Activated effector memory CD4-positive, alpha-beta T cell treated with anti-CD3 and anti-CD28 coated beads, Interleukin-2, amount 50 U/mL, for 16 hours (primary cell): ENCODE measurements at regions not wholly inside any gene's neighbourhood (a gene's known extent, or its start where the extent isn't known, plus 50 kb on each side); places are given as distances from the start of the nearest gene placed in this dataset.

ENCODE experiments used
- DNase-seq: peaks from one replicate; pipeline ENCODE4 v3.0.0-alpha.2; 2020

DNA sequence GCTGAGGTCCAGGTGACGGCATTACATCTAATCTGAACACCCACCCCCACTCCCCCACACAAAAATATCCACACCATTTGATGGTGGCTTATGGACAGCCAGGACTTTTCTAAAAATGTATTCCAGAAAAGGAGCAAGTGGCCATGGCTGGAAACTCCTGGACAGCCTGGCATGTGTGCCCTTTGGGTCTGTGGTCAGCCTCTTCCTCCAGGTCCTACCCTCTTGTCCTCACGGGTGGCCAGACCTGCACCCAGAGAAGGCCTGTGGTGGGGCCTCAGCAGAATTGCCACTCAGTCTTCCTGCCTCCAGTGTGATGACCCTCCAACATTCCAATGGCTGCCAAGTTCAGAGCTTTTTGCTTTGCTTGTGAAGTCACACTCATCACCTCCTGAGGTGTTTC lies 600.6 kb downstream of the AJAP1 start:
- DNase-seq = no peak

DNA sequence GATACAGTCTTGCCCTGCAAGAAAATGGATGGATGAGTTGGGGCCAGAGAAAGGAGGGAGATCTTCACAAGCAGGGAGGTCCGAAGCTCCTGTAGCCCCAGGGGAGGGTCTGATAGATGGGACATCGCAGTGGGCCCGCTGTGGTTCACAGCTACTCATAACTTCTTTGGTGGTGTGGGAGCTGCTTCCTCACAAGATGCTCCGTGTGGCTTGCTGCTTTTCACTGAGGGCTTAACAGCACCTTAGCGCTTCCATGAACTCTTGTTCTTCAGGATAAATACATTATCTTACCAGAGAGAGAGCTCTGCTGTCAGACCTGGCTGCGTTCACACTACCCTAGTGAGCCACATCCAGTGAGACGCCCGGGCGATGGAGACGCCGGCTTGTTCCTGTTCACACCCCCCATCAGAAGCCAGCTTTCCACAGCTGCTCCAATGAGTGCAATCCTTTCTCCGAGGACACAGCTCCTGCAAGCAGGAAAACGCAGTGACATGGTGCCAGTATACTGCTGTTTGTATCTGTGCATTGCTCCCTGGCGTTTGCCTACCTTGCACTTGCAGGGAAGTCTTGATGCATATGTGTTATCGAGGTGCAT lies 599.8 kb downstream of the AJAP1 start:
- DNase-seq = no peak

DNA sequence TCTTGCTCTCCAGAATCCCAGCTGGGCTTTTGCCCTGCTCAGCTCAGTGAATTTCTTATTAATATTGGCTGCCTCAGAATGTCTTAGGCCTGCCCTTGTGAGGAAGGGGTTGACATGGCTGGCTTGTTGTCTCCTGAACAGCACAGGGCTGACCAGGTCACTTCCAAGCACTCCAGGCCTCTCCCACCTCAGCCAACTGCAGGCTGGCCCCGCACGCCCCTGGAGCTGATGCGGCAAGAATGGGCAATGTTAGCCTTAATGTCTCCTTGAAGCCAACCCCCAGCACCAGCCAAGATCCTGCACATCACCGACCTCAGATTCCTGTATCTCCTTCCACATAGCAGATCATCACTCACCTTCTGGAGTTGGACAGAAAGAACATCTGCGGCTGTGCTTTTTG lies 598.6 kb downstream of the AJAP1 start:
- no peak for DNase-seq

DNA sequence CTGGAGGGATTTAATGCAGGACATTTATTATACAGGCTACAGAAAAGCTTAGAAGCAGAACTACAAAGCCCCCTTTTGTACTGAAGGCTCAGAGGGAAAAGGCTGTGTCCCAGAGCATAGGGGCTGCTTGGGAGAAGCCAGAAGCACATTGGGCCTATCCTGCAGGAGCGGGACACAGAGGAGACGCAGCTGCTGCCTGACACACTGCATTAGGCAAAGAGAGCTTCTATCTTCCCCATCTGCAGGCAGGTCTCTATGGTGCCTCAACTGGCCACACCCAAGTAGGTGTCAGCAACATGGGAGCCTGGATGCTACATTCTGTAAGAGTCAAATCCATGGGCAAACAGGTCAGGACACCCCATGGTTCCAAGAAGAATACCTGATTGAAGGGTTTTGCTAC lies 595.9 kb downstream of the AJAP1 start:
- DNase-seq = no peak

DNA sequence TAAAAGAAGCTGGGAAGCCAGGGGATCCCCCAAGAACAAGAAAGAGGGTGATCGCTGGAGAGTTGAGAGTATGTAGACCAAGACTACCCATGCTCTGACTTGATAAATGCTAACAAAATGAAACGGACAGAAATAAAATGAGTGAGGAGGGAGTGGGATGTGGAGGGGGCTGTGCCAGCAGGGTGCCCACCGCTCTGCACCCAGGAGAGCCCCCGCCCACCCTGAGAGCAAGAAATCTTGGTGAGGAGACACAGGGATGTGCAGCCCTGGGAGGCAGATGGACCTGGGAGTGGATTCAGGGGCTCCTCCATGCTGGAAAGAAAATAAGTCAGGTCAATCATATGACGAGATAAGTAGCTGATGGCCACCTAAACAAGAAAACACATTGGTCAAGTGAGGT lies 590.9 kb downstream of the AJAP1 start:
- DNase-seq = no peak

DNA sequence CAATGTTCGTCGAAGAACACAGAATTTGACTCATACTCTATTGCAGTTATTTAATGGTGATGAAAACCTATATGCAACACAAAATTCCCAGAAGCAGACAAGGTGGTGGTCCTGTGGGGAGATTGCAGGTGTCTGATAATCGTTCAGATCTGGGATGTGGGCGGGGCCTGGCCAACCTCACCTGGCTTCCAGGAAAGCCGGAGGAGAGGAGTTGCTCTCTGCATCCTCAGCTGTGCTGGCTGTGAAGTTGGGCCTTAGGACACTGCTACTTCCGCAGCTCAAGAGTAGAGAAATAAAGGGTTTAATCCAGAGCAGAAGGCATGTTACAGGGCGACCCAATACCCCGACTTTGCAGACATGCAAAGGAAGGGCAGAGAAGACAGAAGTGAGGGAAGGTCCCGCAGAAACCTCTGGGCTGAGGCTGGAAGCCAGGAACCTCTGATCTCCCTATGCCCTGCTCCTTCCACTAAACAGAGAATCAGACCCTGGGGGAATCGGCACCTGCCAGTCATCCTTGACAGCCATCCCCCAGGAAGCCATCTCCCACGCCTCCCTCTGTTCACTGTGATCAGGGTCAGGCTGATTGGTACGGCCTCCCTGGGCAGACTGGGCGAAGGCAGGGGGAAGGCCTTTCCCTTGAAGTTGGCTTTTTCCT lies 590.3 kb downstream of the AJAP1 start:
- DNase-seq = no peak

DNA sequence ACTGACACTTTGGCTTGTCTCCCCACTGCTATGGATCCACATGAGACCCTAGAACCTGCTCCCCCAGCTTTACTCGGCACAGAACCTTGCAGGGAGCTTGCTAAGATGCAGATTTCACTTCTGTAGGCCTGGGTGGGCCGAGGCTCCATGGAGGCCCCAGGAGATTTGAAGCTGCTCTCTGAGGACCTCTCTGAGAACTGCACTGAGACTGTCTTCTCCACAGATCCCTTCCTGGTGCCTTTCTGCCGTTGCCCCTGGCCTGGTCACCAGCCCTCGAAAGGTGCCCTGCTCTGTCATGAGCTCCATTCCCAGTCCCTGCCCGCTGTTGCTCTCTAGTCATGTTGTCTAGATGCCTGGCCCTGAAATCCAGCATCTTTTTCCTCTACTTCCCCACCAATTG lies 588.4 kb downstream of the AJAP1 start:
- DNase-seq = no peak

DNA sequence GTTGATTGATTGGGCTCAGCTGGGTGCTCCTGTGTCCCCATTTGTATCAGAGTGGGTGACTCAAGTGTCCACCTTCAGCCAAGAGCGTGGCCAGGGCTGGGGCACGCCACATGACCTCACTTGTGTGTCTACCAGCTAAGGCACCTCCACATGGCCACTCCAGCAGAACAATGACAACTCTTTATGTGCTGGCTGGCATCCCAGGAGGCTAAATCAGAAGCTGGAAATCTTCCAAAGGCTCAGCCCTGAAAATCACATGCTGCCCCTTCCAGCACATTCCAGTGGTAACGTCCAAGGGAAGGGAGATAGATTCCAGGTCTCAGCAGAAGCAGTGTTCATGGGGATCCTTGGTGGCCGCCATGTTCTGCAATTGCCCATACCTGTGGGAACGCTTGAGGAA lies 585.5 kb downstream of the AJAP1 start:
- no peak for DNase-seq

DNA sequence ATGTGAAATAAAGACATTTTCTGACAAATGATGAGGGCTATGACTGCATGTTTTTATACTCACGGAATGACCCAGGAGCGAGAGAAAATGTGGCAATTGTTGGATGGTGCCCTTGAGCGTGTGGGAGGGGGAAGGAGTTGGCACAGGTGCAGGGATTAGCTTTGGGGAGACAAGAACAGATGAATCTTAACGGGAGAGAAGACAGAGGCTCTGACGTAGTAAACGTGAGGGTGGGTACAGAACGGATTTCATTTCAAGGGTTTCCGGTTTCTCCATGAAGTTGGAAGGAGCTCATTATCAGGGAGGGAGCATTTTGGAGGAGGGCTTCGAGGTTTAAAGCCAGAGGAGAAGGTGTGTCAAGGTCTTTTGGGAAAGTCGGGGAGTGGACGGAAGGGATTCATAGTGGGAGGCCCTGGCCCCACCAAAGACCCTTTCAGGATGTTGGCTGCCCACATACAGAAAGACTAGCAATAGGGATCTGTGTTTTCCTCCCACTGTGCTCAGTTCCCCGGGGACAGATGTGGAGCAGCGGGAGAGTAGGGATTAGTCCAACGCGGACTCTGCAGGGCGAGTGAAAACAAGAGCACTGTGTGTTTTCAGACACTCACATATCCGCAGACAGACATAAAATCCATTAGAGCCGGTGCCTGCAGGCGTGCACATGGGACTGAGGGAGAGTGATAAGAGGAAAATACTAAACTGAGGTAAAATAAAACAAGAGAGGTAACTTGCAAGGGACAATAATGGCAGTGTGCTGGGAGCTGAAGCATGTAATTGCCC lies 584.1 kb downstream of the AJAP1 start:
- no peak for DNase-seq

DNA sequence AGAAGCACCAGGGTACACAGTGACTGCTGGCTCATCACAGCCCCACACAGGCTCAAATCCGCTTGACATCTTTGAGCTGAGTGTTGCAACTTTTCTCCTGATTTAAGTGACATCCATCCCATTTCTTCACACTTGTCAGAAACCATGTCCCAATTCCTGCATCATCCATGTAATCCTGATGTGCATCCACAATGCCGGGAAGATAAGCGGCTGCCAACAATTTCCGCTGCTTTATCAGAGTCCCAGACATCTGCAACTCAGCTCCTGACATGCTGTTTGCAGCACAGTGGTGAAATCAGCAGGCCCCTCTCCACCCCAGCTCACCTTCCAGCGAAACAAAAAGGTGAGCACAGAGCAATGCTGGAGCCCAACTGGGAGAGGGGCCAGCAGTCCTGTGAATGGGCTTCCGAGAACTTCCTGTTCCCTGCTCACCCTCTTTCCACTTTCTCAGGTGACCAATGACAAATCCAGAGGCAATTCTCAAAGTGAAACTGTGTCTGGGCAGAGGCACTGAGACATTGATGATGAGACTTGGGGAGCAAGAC lies 581.0 kb downstream of the AJAP1 start:
- DNase-seq = no peak

DNA sequence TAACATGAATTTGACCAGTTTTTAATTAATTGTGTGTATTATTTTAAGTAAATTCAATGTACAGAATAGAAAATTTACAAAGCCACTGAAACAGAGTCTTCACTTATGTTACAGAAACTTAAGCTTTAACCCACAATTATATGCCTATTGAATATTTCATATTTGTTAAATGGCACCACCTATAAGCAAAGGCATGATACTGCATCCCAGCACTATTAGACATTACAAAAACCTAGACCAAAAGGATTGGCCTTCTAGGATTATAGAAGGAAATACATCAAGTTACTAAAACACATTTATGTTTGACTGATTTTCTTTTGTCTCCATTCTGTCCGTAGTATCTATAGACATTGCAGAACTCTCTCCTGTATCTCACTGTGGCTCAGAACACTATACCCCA lies 578.1 kb downstream of the AJAP1 start:
- no peak for DNase-seq

DNA sequence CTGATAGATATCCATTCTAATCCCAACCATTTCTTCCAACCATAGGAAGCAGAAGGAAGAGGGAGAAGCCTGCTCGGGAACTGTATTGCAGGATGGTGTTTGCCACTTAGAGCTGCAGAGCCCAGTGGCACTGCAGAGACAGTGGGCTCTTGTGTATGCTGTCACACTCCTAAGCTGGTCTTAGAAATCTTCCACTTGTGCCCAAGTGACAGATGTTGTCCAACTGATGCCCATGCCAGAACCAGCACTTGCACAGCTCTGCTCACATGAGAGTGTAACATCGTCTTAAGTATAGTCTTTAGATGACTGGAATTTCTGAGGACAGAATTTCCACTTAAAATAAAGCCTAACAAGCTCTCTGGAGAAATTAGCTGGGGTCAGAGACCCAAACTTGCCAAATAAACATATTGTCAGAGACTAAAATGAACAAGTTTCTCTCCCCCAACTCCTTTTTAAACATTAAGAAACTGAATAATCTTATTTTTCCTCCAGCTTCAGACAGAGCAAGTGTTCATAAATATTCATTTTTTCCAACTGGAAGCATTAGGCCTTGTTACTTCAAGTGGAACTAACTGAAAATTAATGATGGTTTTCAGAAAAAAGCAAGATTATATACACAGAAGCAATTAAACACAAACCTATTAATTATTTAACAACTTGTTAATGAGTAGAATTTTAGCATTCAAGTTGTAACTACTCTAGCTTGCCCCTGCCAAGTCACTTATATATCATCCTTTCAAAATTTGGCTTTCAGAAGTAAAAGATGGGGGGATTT lies 577.3 kb downstream of the AJAP1 start:
- no peak for DNase-seq

DNA sequence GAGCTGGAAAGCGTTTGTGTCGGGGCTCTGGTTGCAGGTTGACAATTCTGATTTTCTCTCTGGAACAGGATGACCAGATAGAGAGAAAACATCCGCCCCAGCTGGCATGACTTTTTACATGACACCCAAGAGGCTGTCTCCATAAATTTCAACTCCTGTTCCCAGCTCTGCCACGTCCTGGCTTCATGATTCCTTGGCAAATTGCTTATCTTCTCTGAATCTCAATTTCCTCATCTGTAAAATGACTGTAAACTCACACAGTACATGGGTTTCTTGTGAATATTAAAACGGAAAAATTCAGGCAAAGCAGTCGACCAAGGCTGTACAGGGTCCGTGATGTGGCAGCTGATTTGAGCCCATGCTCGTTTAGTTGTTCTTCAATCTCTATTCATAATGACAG lies 572.7 kb downstream of the AJAP1 start:
- DNase-seq = no peak

DNA sequence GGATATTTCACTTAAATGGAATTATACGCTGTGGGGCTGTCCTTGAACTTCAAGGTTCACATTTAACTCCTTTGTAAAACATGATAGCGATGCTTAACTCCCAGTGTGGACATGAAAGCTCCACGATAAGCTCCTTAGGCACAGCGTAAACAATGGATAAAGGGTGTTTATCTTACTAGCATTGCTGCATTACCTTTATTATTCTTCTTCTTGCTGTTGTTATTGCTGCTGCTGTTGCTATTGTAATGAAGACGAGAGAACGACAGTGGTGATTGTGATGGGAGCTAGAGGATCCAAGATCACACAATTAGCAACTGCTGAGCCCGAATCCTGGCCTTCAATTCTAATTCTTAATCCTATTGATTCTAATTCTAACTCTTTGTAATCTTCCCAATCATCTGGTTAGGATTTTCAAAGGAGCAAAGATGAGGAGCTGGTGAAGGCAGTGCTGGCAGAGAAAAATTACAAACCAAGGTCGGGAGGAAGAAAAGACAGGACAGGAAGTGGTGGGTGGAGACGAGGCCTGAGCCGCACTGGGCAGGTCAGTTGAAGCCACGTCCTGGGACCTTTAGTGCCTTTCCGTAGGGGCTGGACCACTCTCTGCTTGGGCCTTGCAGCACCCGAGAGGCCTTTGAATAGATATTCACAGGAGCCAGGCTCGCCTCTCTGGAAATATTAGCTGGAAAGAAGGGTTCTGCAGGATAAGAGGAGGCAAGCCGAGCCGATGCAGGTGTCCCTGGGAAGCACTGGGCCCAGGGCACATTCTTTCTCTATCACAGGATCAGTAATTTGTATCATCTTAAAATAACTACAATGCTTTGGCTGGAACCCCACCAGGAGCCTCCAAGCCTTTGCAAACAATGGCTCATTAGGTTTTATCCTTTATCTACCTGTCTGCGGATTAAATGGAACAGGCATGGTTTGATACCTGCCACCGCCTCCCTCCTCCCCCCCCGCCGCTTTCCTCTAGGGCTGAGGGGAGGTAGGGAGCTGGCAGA lies 571.6 kb downstream of the AJAP1 start:
- no peak for DNase-seq

DNA sequence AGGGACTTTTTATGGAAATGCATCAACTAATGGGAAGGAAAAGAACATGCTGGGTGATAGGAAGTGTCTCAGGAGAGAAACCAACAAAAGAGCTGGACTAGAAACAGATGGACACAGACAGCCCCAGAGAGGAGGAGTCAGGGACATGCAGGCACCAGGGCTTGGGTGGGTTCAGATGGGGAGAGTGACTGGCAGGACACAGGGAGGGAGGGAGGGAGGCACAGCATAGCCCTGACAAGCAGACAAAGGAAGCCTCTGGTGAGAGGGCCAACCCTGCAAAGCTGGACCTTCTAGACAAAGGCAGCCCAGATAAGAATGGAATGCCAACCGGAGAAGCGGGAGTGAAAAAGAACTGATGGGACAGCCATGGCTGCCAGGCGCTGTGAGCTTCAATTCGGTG lies 568.8 kb downstream of the AJAP1 start:
- DNase-seq = no peak

DNA sequence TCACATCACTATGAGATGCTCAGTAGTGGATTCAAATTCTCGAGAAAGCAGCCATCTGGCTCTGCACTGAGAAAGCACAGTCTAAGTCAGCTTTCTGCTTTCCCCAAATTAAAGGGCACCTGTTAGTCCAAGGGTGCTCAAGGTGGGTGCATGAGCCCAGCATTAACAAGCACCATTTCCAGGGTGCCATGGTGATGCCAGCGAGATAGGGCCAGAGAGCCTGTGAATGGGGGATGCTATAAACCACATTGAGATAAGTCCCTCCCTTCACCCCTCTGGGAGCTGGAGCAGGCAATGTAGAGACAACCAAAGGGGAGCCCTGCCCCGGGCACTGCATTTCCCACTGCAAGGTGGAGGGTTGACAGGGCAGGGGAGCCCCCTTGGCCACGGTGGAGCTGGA lies 568.2 kb downstream of the AJAP1 start:
- no peak for DNase-seq

DNA sequence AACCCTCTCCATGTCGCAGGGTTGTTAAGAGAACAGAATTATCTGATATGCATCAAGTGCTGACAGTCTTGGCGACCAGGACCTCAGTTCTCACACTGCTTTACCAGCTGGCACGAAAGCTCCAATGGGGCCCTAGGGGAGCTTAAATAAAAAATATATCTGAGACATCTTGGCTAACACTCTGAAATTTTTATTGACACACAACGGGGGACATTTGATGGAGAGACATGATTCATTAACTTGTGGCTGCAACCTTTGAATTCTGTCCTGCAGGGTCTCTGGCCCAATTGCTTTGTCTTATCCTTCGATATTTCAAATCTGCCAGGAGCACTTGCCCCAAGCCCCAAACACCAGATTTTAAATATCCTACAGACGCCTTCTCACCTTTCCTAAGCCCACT lies 567.0 kb downstream of the AJAP1 start:
- no peak for DNase-seq

DNA sequence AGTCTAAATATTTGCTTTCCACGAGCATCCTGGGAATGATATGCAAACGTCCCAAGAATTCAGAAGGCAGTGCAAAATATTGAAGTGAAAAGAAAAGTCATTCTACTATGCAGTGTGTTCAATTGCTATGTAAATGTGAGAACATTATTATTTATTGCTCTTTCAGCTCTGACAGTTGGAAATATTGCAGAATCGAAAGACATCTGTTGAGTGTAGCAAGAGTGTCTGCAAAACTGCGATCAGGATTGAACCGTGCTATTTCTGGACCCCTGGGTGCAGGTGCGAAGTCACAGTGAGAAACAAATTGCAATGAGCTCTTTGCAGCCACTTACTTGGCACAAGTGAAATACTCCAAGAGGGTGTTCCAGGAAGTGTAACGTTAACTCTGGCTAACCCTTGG lies 566.4 kb downstream of the AJAP1 start:
- no peak for DNase-seq

DNA sequence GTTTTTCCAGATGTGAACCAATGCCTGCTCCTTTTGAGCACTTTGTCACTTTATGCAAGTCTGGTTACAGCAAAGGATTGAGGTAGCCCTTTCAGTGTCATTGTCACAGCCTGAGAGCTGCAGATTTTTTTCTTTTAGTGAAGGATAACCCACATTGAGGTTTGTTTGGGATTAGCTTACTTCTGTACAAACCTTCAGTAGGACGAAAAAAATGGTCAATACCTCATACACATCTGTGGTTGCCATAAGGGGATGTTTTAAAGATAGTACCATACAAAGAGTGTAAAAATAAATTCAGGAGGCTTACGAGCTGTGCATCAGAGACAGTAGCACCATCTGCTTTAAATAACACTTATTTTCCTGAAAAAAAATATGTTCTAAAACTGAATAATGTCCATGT lies 566.0 kb downstream of the AJAP1 start:
- no peak for DNase-seq

DNA sequence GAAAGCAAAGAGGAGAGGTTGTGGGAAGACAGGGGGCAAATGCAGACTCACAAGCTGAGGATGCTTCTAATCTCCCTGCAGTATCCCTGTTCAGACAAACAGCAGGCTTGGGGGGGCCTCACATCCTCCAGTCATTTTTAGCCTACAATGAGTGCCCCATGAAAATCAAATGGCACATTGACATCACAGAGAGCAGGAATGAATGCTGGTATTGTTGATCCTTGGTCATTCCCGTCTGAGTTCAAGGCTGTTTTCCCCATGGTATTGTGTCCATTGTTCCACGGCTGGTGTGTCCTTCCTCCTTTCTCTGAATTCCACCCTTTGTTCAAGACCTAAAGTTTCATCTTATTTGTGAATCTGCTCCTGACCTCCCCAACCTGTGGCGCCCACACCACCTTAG lies 545.6 kb downstream of the AJAP1 start:
- DNase-seq = no peak

DNA sequence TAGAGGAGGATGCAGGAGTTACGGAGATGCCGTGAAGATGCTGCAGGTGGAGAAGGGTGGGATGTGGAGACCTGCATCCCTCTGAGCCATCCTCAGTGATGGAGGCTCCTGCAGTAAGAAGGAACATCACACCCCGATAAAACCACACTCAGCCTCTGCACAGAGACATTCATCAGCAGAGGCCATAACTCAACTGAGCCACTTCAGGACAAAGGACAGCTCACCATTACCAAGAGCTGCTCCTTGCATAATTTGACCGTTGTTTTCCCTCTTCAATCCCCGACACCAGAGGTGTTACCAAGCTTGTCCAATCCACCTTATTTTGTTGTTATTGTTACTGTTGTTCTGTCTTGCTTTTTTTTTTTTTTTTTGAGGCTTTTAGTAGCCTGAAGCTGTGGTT lies 543.9 kb downstream of the AJAP1 start:
- no peak for DNase-seq

DNA sequence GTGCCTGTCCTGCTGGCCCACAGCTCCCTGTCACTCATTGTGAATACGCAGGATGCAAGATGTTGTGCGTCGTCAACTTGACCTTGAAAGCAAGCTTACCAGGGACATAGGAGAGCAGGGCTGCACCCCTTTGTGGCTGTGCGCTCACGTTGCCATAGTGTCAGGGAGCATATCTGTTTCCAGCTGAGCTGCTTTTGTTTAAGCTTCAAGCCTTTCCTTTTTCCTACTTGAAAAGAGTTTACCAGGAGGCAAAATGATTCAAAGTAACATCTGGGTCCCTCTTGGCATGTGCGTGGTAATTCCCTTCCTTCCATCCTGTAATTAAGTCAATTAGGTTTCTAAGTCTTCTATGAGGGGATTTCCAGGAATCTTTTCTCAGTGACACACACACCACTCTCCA lies 537.1 kb downstream of the AJAP1 start:
- DNase-seq = no peak
